Eye (tissue), 1 donor: ENCODE measurements at regions not wholly inside any gene's neighbourhood (a gene's known extent, or its start where the extent isn't known, plus 50 kb on each side); places are given as distances from the start of the nearest gene placed in this dataset.

Source experiments
- DNase-seq: peaks from one replicate; pipeline ENCODE4 v3.0.0-alpha.2; 2015

- DNase-seq = no peak
These were observed 1009.1 kb upstream of the FLRT2 start for GRCh38 chr14:84520711-84521338.

- DNase-seq = no peak
These were observed 1006.2 kb upstream of the FLRT2 start for GRCh38 chr14:84523746-84524145.

GRCh38 chr14:84527706-84528105, 1002.2 kb upstream of the FLRT2 start:
- no peak for DNase-seq

GRCh38 chr14:84532016-84532415, 997.9 kb upstream of the FLRT2 start:
- no peak for DNase-seq

GRCh38 chr14:84533181-84533725, 996.7 kb upstream of the FLRT2 start:
- DNase-seq = peak; percentile 7

GRCh38 chr14:84533791-84534190, 996.2 kb upstream of the FLRT2 start:
- DNase-seq = no peak

GRCh38 chr14:84535484-84535883, 994.5 kb upstream of the FLRT2 start:
- DNase-seq = no peak

GRCh38 chr14:84535976-84536375, 994.0 kb upstream of the FLRT2 start:
- DNase-seq = no peak

- DNase-seq = no peak
These were observed 988.9 kb upstream of the FLRT2 start for GRCh38 chr14:84541018-84541417.

GRCh38 chr14:84543859-84544258, 986.1 kb upstream of the FLRT2 start:
- no peak for DNase-seq

- no peak for DNase-seq
These were observed 985.3 kb upstream of the FLRT2 start for GRCh38 chr14:84544486-84545131.

- no peak for DNase-seq
These were observed 983.7 kb upstream of the FLRT2 start for GRCh38 chr14:84546236-84546635.

GRCh38 chr14:84554136-84554535, 975.8 kb upstream of the FLRT2 start:
- no peak for DNase-seq

- no peak for DNase-seq
These were observed 974.5 kb upstream of the FLRT2 start for GRCh38 chr14:84555493-84555892.

GRCh38 chr14:84566109-84566508, 963.8 kb upstream of the FLRT2 start:
- DNase-seq = no peak

GRCh38 chr14:84575681-84576080, 954.3 kb upstream of the FLRT2 start:
- DNase-seq = no peak

- no peak for DNase-seq
These were observed 950.7 kb upstream of the FLRT2 start for GRCh38 chr14:84579292-84579691.

- no peak for DNase-seq
These were observed 948.9 kb upstream of the FLRT2 start for GRCh38 chr14:84581041-84581440.

- DNase-seq = no peak
These were observed 945.4 kb upstream of the FLRT2 start for GRCh38 chr14:84584511-84584910.

- DNase-seq = peak; percentile 72
These were observed 938.0 kb upstream of the FLRT2 start for GRCh38 chr14:84591827-84592445.

GRCh38 chr14:84592770-84593169, 937.2 kb upstream of the FLRT2 start:
- DNase-seq = peak; percentile 20

- peak; percentile 21 for DNase-seq
These were observed 919.9 kb upstream of the FLRT2 start for GRCh38 chr14:84610086-84610485.

GRCh38 chr14:84622357-84622756, 907.6 kb upstream of the FLRT2 start:
- no peak for DNase-seq

GRCh38 chr14:84643446-84643845, 886.5 kb upstream of the FLRT2 start:
- no peak for DNase-seq
